ENCODE measurements at regions not wholly inside any gene's neighbourhood (a gene's known extent, or its start where the extent isn't known, plus 50 kb on each side); places are given as distances from the start of the nearest gene placed in this dataset.

- no CpG with 5 or more reads among the region's 1 CpG for WGBS, 2 donors (ENCODE audit: extremely low coverage in 2 of 2, insufficient read length in 2 of 2, insufficient replicate concordance in 1 of 2)
- Histone ChIP-seq H2AFZ (ENCODE audit: low read length) (no peak overlapping the region), H2BK15ac (ENCODE audit: low read length) (no peak overlapping the region), H3K14ac (ENCODE audit: low read length) (no peak overlapping the region), H3K36me3 (replicated peaks in 1 of 2; ENCODE audit: control insufficient read depth in 2 of 2, insufficient read depth in 2 of 2, low read length in 2 of 2) (no peaks in the 10 kb centered on the region), H3K79me1 (ENCODE audit: low read depth, low read length) (no peaks in the 10 kb centered on the region), H2BK12ac (ENCODE audit: low read length) (no peak overlapping the region), H3K4me1 (ENCODE audit: control insufficient read depth in 2 of 2, insufficient read depth in 1 of 2, low read depth in 1 of 2, low read length in 2 of 2) (no peaks in the 10 kb centered on the region), H3K9me3 (replicated peaks in 1 of 2; ENCODE audit: control insufficient read depth in 2 of 2, insufficient read depth in 1 of 2, low read depth in 1 of 2, low read length in 2 of 2) (no peaks in the 10 kb centered on the region), H3K23ac (ENCODE audit: low read depth, low read length, poor library complexity) (no peak overlapping the region), H3K27me3 (ENCODE audit: control insufficient read depth in 3 of 3, insufficient read depth in 3 of 3, low read depth in 1 of 3, low read length in 3 of 3) (peaks cover 0 to 20% (median 0%) of the 10 kb centered on the region in 3 experiments), H4K8ac (ENCODE audit: low read depth, low read length) (no peak overlapping the region), H4K91ac (ENCODE audit: low read depth, low read length, poor library complexity) (no peak overlapping the region), H3K27ac (replicated peaks; ENCODE audit: low read length) (no peak overlapping the region), H2BK5ac (ENCODE audit: low read length) (no peak overlapping the region), H2AK5ac (ENCODE audit: low read depth, low read length) (no peak overlapping the region), H3K9ac (ENCODE audit: low read depth, low read length, poor library complexity) (no peak overlapping the region), H3K4me3 (ENCODE audit: low read length in 2 of 2) (no peak overlapping the region), H3K4ac (ENCODE audit: low read length) (no peak overlapping the region), H2BK120ac (ENCODE audit: low read depth, low read length) (no peak overlapping the region), H3K4me2 (ENCODE audit: insufficient read depth, low read length, poor library complexity, severe bottlenecking) (no peak overlapping the region), H3K18ac (ENCODE audit: low read length) (no peak overlapping the region)
- DNase-seq (ENCODE audit: low spot score): no peak
Measured at GRCh38 chr11:4194889-4195288, 100.3 kb downstream of the RRM1 start.

GRCh38 chr11:4191031-4191571, 96.5 kb downstream of the RRM1 start:
- no peak overlapping the region for H2BK12ac ChIP-seq (ENCODE audit: low read length)
- H3K9ac ChIP-seq (ENCODE audit: low read depth, low read length, poor library complexity): no peak overlapping the region
- no peak overlapping the region for H4K91ac ChIP-seq (ENCODE audit: low read depth, low read length, poor library complexity)
- peaks cover 0 to 2% of the 10 kb centered on the region in 2 donors for H3K9me3 ChIP-seq (replicated peaks in 1 of 2; ENCODE audit: control insufficient read depth in 2 of 2, insufficient read depth in 1 of 2, low read depth in 1 of 2, low read length in 2 of 2)
- H3K4me2 ChIP-seq (ENCODE audit: insufficient read depth, low read length, poor library complexity, severe bottlenecking): no peak overlapping the region
- peaks cover 0 to 2% of the 10 kb centered on the region in 2 donors for H3K4me1 ChIP-seq (ENCODE audit: control insufficient read depth in 2 of 2, insufficient read depth in 1 of 2, low read depth in 1 of 2, low read length in 2 of 2)
- H2AFZ ChIP-seq (ENCODE audit: low read length): no peak overlapping the region
- H4K8ac ChIP-seq (ENCODE audit: low read depth, low read length): no peak overlapping the region
- no peak overlapping the region for H3K14ac ChIP-seq (ENCODE audit: low read length)
- no peaks in the 10 kb centered on the region for H3K36me3 ChIP-seq (replicated peaks in 1 of 2; ENCODE audit: control insufficient read depth in 2 of 2, insufficient read depth in 2 of 2, low read length in 2 of 2)
- H3K27ac ChIP-seq (replicated peaks; ENCODE audit: low read length): no peak overlapping the region
- no peak overlapping the region for H3K23ac ChIP-seq (ENCODE audit: low read depth, low read length, poor library complexity)
- no peak overlapping the region for H2AK5ac ChIP-seq (ENCODE audit: low read depth, low read length)
- H3K18ac ChIP-seq (ENCODE audit: low read length): no peak overlapping the region
- H3K79me1 ChIP-seq (ENCODE audit: low read depth, low read length): no peaks in the 10 kb centered on the region
- H2BK120ac ChIP-seq (ENCODE audit: low read depth, low read length): no peak overlapping the region
- H3K4ac ChIP-seq (ENCODE audit: low read length): no peak overlapping the region
- H2BK15ac ChIP-seq (ENCODE audit: low read length): no peak overlapping the region
- no CpG with 5 or more reads among the region's 9 CpGs for WGBS, 2 donors (ENCODE audit: extremely low coverage in 2 of 2, insufficient read length in 2 of 2, insufficient replicate concordance in 1 of 2)
- no peak for DNase-seq (ENCODE audit: low spot score)
- no peak overlapping the region for H3K4me3 ChIP-seq (ENCODE audit: low read length in 2 of 2)
- H3K27me3 ChIP-seq (ENCODE audit: control insufficient read depth in 3 of 3, insufficient read depth in 3 of 3, low read depth in 1 of 3, low read length in 3 of 3): peaks cover 0 to 44% (median 2%) of the 10 kb centered on the region in 3 experiments
- H2BK5ac ChIP-seq (ENCODE audit: low read length): no peak overlapping the region

DNA sequence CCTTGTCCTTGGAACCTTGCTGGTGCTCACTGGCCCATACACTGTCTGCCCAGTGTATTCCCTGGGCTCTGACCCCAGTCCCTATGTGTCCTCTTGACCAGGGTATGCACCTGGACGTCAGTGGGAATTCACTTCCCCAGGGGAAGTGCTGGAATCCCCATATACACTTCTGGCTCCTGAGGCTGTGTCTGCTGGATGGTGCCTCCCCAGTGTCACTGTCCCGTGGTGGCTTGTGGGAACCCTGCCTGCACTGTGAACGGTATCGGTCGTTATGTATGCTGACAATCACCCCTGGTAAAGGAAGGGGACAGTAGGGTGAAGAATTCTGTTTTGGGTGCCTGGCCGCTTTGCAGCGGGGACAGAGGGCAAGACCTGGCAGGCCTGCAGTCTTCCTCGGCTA, 95.9 kb downstream of the RRM1 start:
- Histone ChIP-seq H3K9ac (ENCODE audit: low read depth, low read length, poor library complexity) (no peak overlapping the region), H3K14ac (ENCODE audit: low read length) (no peak overlapping the region), H3K4me1 (ENCODE audit: control insufficient read depth in 2 of 2, insufficient read depth in 1 of 2, low read depth in 1 of 2, low read length in 2 of 2) (peaks cover 0 to 2% of the 10 kb centered on the region in 2 donors), H3K9me3 (replicated peaks in 1 of 2; ENCODE audit: control insufficient read depth in 2 of 2, insufficient read depth in 1 of 2, low read depth in 1 of 2, low read length in 2 of 2) (peaks cover 0 to 2% of the 10 kb centered on the region in 2 donors), H3K4ac (ENCODE audit: low read length) (no peak overlapping the region), H2BK120ac (ENCODE audit: low read depth, low read length) (no peak overlapping the region), H3K23ac (ENCODE audit: low read depth, low read length, poor library complexity) (no peak overlapping the region), H2BK15ac (ENCODE audit: low read length) (no peak overlapping the region), H2AK5ac (ENCODE audit: low read depth, low read length) (no peak overlapping the region), H2AFZ (ENCODE audit: low read length) (no peak overlapping the region), H3K27ac (replicated peaks; ENCODE audit: low read length) (no peak overlapping the region), H4K8ac (ENCODE audit: low read depth, low read length) (no peak overlapping the region), H3K79me1 (ENCODE audit: low read depth, low read length) (no peaks in the 10 kb centered on the region), H2BK12ac (ENCODE audit: low read length) (no peak overlapping the region), H2BK5ac (ENCODE audit: low read length) (no peak overlapping the region), H3K18ac (ENCODE audit: low read length) (no peak overlapping the region), H4K91ac (ENCODE audit: low read depth, low read length, poor library complexity) (no peak overlapping the region), H3K4me3 (ENCODE audit: low read length in 2 of 2) (no peak overlapping the region), H3K36me3 (replicated peaks in 1 of 2; ENCODE audit: control insufficient read depth in 2 of 2, insufficient read depth in 2 of 2, low read length in 2 of 2) (no peaks in the 10 kb centered on the region), H3K4me2 (ENCODE audit: insufficient read depth, low read length, poor library complexity, severe bottlenecking) (no peak overlapping the region), H3K27me3 (ENCODE audit: control insufficient read depth in 3 of 3, insufficient read depth in 3 of 3, low read depth in 1 of 3, low read length in 3 of 3) (peaks cover 0 to 47% (median 2%) of the 10 kb centered on the region in 3 experiments)
- no CpG with 5 or more reads among the region's 8 CpGs for whole genome bisulfite sequencing, 2 donors (ENCODE audit: extremely low coverage in 2 of 2, insufficient read length in 2 of 2, insufficient replicate concordance in 1 of 2)
- DNase-seq (ENCODE audit: low spot score): no peak

- H4K8ac ChIP-seq (ENCODE audit: low read depth, low read length): no peak overlapping the region
- no CpG with 5 or more reads among the region's 2 CpGs for WGBS, 2 donors (ENCODE audit: extremely low coverage in 2 of 2, insufficient read length in 2 of 2, insufficient replicate concordance in 1 of 2)
Measured at GRCh38 chr11:4190098-4190497, 95.5 kb downstream of the RRM1 start.

More at GRCh38 chr11:4190098-4190497, 95.5 kb downstream of the RRM1 start:
- Histone ChIP-seq H2BK120ac (ENCODE audit: low read depth, low read length) (no peak overlapping the region), H2AFZ (ENCODE audit: low read length) (no peak overlapping the region), H4K91ac (ENCODE audit: low read depth, low read length, poor library complexity) (no peak overlapping the region), H3K4me2 (ENCODE audit: insufficient read depth, low read length, poor library complexity, severe bottlenecking) (no peak overlapping the region), H3K36me3 (replicated peaks in 1 of 2; ENCODE audit: control insufficient read depth in 2 of 2, insufficient read depth in 2 of 2, low read length in 2 of 2) (no peaks in the 10 kb centered on the region), H3K14ac (ENCODE audit: low read length) (no peak overlapping the region), H2BK12ac (ENCODE audit: low read length) (no peak overlapping the region), H2AK5ac (ENCODE audit: low read depth, low read length) (no peak overlapping the region), H3K27ac (replicated peaks; ENCODE audit: low read length) (no peak overlapping the region), H2BK5ac (ENCODE audit: low read length) (no peak overlapping the region), H3K4me3 (ENCODE audit: low read length in 2 of 2) (no peak overlapping the region), H3K79me1 (ENCODE audit: low read depth, low read length) (no peaks in the 10 kb centered on the region), H3K23ac (ENCODE audit: low read depth, low read length, poor library complexity) (no peak overlapping the region), H2BK15ac (ENCODE audit: low read length) (peak overlapping the region; percentile 16), H3K9ac (ENCODE audit: low read depth, low read length, poor library complexity) (no peak overlapping the region), H3K27me3 (ENCODE audit: control insufficient read depth in 3 of 3, insufficient read depth in 3 of 3, low read depth in 1 of 3, low read length in 3 of 3) (peaks cover 0 to 48% (median 2%) of the 10 kb centered on the region in 3 experiments), H3K4ac (ENCODE audit: low read length) (no peak overlapping the region), H3K18ac (ENCODE audit: low read length) (no peak overlapping the region), H3K4me1 (ENCODE audit: control insufficient read depth in 2 of 2, insufficient read depth in 1 of 2, low read depth in 1 of 2, low read length in 2 of 2) (peaks cover 0 to 2% of the 10 kb centered on the region in 2 donors), H3K9me3 (replicated peaks in 1 of 2; ENCODE audit: control insufficient read depth in 2 of 2, insufficient read depth in 1 of 2, low read depth in 1 of 2, low read length in 2 of 2) (peaks cover 0 to 2% of the 10 kb centered on the region in 2 donors)
- no peak for DNase-seq (ENCODE audit: low spot score)

Measured in neuronal stem cell (in vitro differentiated cells).